ENCODE measurements at regions not wholly inside any gene's neighbourhood (a gene's known extent, or its start where the extent isn't known, plus 50 kb on each side); places are given as distances from the start of the nearest gene placed in this dataset.

DNA sequence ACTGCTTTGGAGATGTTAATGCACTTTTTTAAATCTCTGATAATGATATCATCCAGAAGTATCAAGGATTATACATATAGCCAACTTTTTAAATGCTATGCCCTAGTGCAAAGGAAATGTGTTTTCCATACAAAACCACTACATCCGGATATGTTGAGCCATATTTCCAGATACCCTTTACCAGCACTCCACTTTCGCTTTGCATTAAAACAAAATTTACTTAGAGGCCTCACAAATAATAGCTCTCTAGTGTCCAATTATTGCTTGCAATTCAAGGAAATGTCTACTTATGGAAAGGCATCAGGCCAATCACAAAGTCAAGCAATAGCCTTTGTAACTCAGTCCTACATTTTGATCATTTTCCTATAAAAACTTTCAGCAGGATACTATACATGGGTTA lies 1072.8 kb upstream of the INTU start:
- H3K4me3 ChIP-seq: no peak overlapping the region
- H3K4me1 ChIP-seq (ENCODE audit: insufficient read depth): no peaks in the 10 kb centered on the region
- intact Hi-C loops (cut with DNase I): no loop called here
- TF ChIP-seq CTCF (IDR thresholded peaks at IDR 0.05) (no peak), POLR2A (IDR thresholded peaks at IDR 0.05) (no peak), EP300 (IDR thresholded peaks at IDR 0.05) (no peak)
- no peak overlapping the region for H3K27ac ChIP-seq
- 47 to 50% (median 48%) methylated on average over 2 of the region's 2 CpGs for WGBS, 3 donors
- H3K9me3 ChIP-seq: no peaks in the 10 kb centered on the region
- no peaks in the 10 kb centered on the region for H3K27me3 ChIP-seq
- no peaks in the 10 kb centered on the region for H3K36me3 ChIP-seq
- DNase-seq: no peak

DNA sequence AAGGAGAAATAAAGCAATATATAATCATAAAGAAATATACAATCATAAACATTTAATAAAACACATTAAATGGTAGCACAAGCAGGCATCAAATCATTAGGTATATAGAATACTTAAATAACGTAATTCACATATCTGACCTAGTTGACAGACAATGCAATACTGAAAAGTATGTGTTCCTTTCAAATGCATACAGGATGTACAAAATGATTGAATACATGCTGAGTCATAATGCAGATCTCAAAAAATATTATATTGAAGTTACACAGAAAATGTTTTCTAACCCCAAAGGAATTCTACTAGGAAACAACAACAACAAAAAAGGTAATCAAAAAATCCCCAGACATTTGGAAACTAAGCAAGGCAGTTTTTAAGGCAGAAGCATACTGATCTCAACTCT lies 1072.0 kb upstream of the INTU start:
- Histone ChIP-seq H3K4me1 (ENCODE audit: insufficient read depth) (no peaks in the 10 kb centered on the region), H3K36me3 (no peaks in the 10 kb centered on the region), H3K4me3 (no peak overlapping the region), H3K27me3 (no peaks in the 10 kb centered on the region), H3K27ac (no peak overlapping the region), H3K9me3 (no peaks in the 10 kb centered on the region)
- 90 to 96% (median 92%) methylated on average over 1 of the region's 1 CpG for WGBS, 3 donors
- no peak for TF ChIP-seq POLR2A (IDR thresholded peaks at IDR 0.05)
- TF ChIP-seq EP300 (IDR thresholded peaks at IDR 0.05): no peak
- TF ChIP-seq CTCF (IDR thresholded peaks at IDR 0.05): no peak
- intact Hi-C loops (cut with DNase I): no loop called here
- DNase-seq: no peak

GRCh38 chr4:126563389-126563788 lies 1069.4 kb upstream of the INTU start:
- 92 to 97% (median 95%) methylated on average over 11 of the region's 11 CpGs for WGBS, 3 donors
- H3K9me3 ChIP-seq: no peaks in the 10 kb centered on the region
- H3K36me3 ChIP-seq: no peaks in the 10 kb centered on the region
- DNase-seq: no peak
- H3K27ac ChIP-seq: no peak overlapping the region
- H3K27me3 ChIP-seq: no peaks in the 10 kb centered on the region
- H3K4me3 ChIP-seq: no peak overlapping the region
- TF ChIP-seq EP300 (IDR thresholded peaks at IDR 0.05) (no peak), CTCF (IDR thresholded peaks at IDR 0.05) (no peak), POLR2A (IDR thresholded peaks at IDR 0.05) (no peak)
- no peaks in the 10 kb centered on the region for H3K4me1 ChIP-seq (ENCODE audit: insufficient read depth)
- intact Hi-C loops (cut with DNase I): no loop called here

DNA sequence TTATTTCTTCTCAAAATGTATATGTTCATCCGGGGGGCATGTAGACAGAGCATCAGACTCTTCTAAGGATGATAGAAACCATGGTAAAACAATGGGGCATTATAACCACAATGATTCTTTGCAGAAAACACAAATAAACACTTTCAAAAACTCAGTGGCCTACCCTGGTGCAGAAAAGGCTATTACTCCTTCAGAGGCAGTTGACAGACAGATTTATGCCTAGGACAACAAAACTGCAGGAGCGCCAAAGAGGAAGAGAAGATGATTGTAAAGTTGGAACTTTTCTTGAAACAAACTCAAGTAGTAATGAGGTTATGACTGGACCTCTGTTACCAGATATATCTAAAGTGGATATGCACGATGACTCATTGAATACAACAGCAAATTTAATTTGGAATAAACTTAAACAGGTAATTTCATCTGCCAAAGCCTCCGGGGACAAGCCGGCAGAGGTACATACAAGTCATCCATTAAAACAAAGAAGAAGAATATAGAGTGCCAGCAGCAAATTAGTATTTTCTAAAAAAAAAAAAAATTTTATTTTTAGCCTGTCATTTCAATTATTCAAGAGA lies 1068.4 kb upstream of the INTU start:
- H3K27ac ChIP-seq: no peak overlapping the region
- H3K9me3 ChIP-seq: no peaks in the 10 kb centered on the region
- no peak for DNase-seq
- H3K4me1 ChIP-seq (ENCODE audit: insufficient read depth): no peaks in the 10 kb centered on the region
- WGBS, 3 donors: 84 to 87% (median 85%) methylated on average over 5 of the region's 5 CpGs
- TF ChIP-seq POLR2A (IDR thresholded peaks at IDR 0.05) (no peak), EP300 (IDR thresholded peaks at IDR 0.05) (no peak), CTCF (IDR thresholded peaks at IDR 0.05) (no peak)
- H3K27me3 ChIP-seq: no peaks in the 10 kb centered on the region
- no peaks in the 10 kb centered on the region for H3K36me3 ChIP-seq
- no peak overlapping the region for H3K4me3 ChIP-seq
- intact Hi-C loops (cut with DNase I): no loop called here
